ENCODE measurements at regions not wholly inside any gene's neighbourhood (a gene's known extent, or its start where the extent isn't known, plus 50 kb on each side); places are given as distances from the start of the nearest gene placed in this dataset.

- TF ChIP-seq ZNF512 (CRISPR knock-in tag; IDR thresholded peaks at IDR 0.05; ENCODE audit: borderline replicate concordance) (no peak), MAX (CRISPR knock-in tag; IDR thresholded peaks at IDR 0.05) (no peak), ZNF232 (CRISPR knock-in tag; IDR thresholded peaks at IDR 0.05) (no peak), ZNF263 (CRISPR knock-in tag; IDR thresholded peaks at IDR 0.05; ENCODE audit: low read depth) (no peak), CDX4 (CRISPR knock-in tag; IDR thresholded peaks at IDR 0.05; ENCODE audit: borderline replicate concordance) (no peak), E2F4 (CRISPR knock-in tag; IDR thresholded peaks at IDR 0.05; ENCODE audit: borderline replicate concordance, low read depth) (no peak), SOX15 (CRISPR knock-in tag; IDR thresholded peaks at IDR 0.05) (no peak)
Observed at GRCh38 chr10:4296161-4296560, 511.2 kb upstream of the KLF6 start (continued).

DNA sequence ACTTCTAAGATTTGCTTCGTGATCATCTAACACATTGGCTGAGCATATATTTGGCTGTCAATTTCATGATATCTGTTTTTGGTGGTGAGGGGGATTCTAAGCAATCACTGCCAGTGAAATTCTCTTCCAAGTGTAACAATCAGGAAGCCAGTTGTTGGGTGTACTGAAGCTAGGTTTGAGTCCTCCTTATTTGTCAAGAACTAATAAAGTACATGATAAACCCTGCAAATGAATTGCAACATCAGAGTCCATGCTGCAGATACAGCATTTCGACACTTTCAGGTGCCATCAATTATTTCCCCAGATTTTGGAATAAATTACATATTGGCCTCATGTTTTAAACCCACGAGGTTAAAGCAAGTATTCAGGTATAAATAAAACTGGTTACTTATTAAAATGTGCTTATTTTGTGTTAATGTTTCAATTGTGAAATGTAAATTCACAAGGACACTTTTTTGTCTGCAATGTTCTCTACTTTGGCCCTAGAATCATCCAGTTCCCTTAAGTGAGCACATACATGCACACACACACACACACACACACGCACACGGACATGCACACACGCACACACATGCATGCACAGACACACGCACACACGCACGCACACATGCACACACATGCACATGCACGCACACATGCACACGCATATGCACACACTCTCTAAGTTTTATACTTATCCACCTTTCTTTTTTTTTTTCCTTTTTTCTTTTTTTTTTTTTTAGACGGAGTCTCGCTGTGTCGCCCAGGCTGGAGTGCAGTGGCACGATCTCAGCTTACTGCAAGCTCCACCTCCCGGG is 510.2 kb upstream of the KLF6 start:
- Mint-ChIP-seq H3K4me1 (peaks cover 12% of the 10 kb centered on the region), H3K36me3 (no peaks in the 10 kb centered on the region), H3K27me3 (ENCODE audit: low read depth) (no peaks in the 10 kb centered on the region), H3K9me3 (no peaks in the 10 kb centered on the region), H3K27ac (no peak overlapping the region), H3K4me3 (no peak overlapping the region)
- POLR2A ChIA-PET = interaction anchor here (0.7 kb wide), 1 partner anchor 406 kb away, joined by 4 read pairs; no protein-coding TSS in a partner anchor
- DNase-seq (ENCODE audit: low spot score) (no peak), ATAC-seq (no peak)
- CTCF ChIA-PET = no interaction called here
- TF ChIP-seq, protein P1, sequence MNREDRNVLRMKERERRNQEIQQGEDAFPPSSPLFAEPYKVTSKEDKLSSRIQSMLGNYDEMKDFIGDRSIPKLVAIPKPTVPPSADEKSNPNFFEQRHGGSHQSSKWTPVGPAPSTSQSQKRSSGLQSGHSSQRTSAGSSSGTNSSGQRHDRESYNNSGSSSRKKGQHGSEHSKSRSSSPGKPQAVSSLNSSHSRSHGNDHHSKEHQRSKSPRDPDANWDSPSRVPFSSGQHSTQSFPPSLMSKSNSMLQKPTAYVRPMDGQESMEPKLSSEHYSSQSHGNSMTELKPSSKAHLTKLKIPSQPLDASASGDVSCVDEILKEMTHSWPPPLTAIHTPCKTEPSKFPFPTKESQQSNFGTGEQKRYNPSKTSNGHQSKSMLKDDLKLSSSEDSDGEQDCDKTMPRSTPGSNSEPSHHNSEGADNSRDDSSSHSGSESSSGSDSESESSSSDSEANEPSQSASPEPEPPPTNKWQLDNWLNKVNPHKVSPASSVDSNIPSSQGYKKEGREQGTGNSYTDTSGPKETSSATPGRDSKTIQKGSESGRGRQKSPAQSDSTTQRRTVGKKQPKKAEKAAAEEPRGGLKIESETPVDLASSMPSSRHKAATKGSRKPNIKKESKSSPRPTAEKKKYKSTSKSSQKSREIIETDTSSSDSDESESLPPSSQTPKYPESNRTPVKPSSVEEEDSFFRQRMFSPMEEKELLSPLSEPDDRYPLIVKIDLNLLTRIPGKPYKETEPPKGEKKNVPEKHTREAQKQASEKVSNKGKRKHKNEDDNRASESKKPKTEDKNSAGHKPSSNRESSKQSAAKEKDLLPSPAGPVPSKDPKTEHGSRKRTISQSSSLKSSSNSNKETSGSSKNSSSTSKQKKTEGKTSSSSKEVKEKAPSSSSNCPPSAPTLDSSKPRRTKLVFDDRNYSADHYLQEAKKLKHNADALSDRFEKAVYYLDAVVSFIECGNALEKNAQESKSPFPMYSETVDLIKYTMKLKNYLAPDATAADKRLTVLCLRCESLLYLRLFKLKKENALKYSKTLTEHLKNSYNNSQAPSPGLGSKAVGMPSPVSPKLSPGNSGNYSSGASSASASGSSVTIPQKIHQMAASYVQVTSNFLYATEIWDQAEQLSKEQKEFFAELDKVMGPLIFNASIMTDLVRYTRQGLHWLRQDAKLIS (CRISPR knock-in tag; IDR thresholded peaks at IDR 0.05; ENCODE audit: borderline replicate concordance) = no peak
- no peak for TF ChIP-seq CTCF (IDR thresholded peaks at IDR 0.05)
- TF ChIP-seq ZNF138 (CRISPR knock-in tag; conservative IDR thresholded peaks at IDR 0.05) = no peak
- TF ChIP-seq NR1H2 (CRISPR knock-in tag; IDR thresholded peaks at IDR 0.05) = no peak
- no peak for TF ChIP-seq ZNF396 (CRISPR knock-in tag; IDR thresholded peaks at IDR 0.05; ENCODE audit: borderline replicate concordance)
- TF ChIP-seq, protein P2, sequence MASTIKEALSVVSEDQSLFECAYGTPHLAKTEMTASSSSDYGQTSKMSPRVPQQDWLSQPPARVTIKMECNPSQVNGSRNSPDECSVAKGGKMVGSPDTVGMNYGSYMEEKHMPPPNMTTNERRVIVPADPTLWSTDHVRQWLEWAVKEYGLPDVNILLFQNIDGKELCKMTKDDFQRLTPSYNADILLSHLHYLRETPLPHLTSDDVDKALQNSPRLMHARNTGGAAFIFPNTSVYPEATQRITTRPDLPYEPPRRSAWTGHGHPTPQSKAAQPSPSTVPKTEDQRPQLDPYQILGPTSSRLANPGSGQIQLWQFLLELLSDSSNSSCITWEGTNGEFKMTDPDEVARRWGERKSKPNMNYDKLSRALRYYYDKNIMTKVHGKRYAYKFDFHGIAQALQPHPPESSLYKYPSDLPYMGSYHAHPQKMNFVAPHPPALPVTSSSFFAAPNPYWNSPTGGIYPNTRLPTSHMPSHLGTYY (CRISPR knock-in tag; IDR thresholded peaks at IDR 0.05) = no peak
- TF ChIP-seq MYBL2 (CRISPR knock-in tag; IDR thresholded peaks at IDR 0.05) = no peak
- TF ChIP-seq OVOL2 (CRISPR knock-in tag; IDR thresholded peaks at IDR 0.05; ENCODE audit: borderline replicate concordance) = no peak
- no peak for TF ChIP-seq ATF1 (CRISPR knock-in tag; IDR thresholded peaks at IDR 0.05)
- TF ChIP-seq ZBTB21 (CRISPR knock-in tag; IDR thresholded peaks at IDR 0.05; ENCODE audit: borderline replicate concordance) = no peak
- no peak for TF ChIP-seq FOXK1 (CRISPR knock-in tag; IDR thresholded peaks at IDR 0.05)
- TF ChIP-seq MXD4 (CRISPR knock-in tag; IDR thresholded peaks at IDR 0.05; ENCODE audit: borderline replicate concordance) = no peak
- no peak for TF ChIP-seq NFATC4 (CRISPR knock-in tag; IDR thresholded peaks at IDR 0.05)
